K562 (cell line): ENCODE measurements at regions not wholly inside any gene's neighbourhood (a gene's known extent, or its start where the extent isn't known, plus 50 kb on each side); places are given as distances from the start of the nearest gene placed in this dataset.

Source experiments
- ATAC-seq: fragments of 200-7000 bp; cut with Tn5 transposase; 3 replicates; pipeline ENCODE4 v1.9.1; 2020; ENCODE audit warnings: moderate library complexity
- BruUV-seq: library from RNA; stranded (reverse); fragments of 400-500 nt; replicated peaks from 2 replicates; lab custom pipeline; 2021; lab: Mats Ljungman, UMichigan
- CTCF ChIA-PET: fragments of 300-600 bp; formaldehyde crosslinking; extraction: SDS; loops from one replicate; lab custom pipeline; 2021; ENCODE audit warnings: low intra/inter-chr PET ratio; lab: Yijun Ruan, JAX
- POLR2A ChIA-PET: fragments of 300-600, 350-650 bp; sonication (Branson Sonifier 250); formaldehyde crosslinking; extraction: SDS; loops from one replicate; lab custom pipeline; 2021; ENCODE audit warnings: antibody characterized with exemption, inconsistent platforms; lab: Yijun Ruan, JAX
- DNase-seq, 4 experiments: peaks; one replicate each; pipeline versions ENCODE4 v3.0.0 to v3.0.0-alpha.2; 2011 to 2018; ENCODE audit warnings: low spot score in 3 of 4, mixed read lengths in 3 of 4; ENCODE audit errors: extremely low read depth in 1 of 4
- FAIRE-seq: peaks from 2 replicates; lab custom pipeline; 2011; peaks lifted over from hg19 to GRCh38; lab: Jason Lieb, UNC
- H2AFZ ChIP-seq: 2 replicates; pipeline ENCODE4 v1.6.0; 2011; ENCODE audit warnings: low read depth, low read length, control low read depth, inconsistent platforms
- H3K27ac ChIP-seq: fragments of 200-600 bp; 3 replicates; pipeline ENCODE4 v1.8.0; 2011; ENCODE audit warnings: low read depth, mild to moderate bottlenecking, control low read depth, inconsistent platforms, low read length, moderate library complexity, mixed read lengths; ENCODE audit errors: extremely low read depth
- H3K27me3 ChIP-seq, 2 experiments: fragments of 300-600 bp in 1 of 2; 2 replicates in 1 of 2; 3 replicates in 1 of 2; pipeline versions ENCODE4 v1.6.0 to v1.8.0; 2011; ENCODE audit warnings: inconsistent platforms in 2 of 2, low read length in 2 of 2, mild to moderate bottlenecking in 1 of 2, mixed read lengths in 1 of 2, moderate library complexity in 1 of 2; ENCODE audit not compliant: control insufficient read depth in 2 of 2, insufficient read depth in 2 of 2
- H3K36me3 ChIP-seq: fragments of 300-600 bp; 3 replicates; pipeline ENCODE4 v1.8.0; 2011; ENCODE audit warnings: mild to moderate bottlenecking, low read length, inconsistent platforms; ENCODE audit not compliant: control insufficient read depth, insufficient read depth
- H3K4me1 ChIP-seq, 2 experiments: fragments of 200-600 bp in 1 of 2; replicated peaks in 1 of 2; 2 replicates in 1 of 2; 3 replicates in 1 of 2; pipeline versions ENCODE4 v1.5.1 to v1.8.0; 2011; ENCODE audit warnings: inconsistent platforms in 2 of 2, low read length in 2 of 2, mild to moderate bottlenecking in 1 of 2, mixed read lengths in 1 of 2, moderate library complexity in 1 of 2; ENCODE audit not compliant: control insufficient read depth in 2 of 2, insufficient read depth in 2 of 2
- H3K4me2 ChIP-seq: 2 replicates; pipeline ENCODE4 v1.6.1; 2011; ENCODE audit warnings: low read length, control low read depth, inconsistent platforms, mixed read lengths; ENCODE audit not compliant: insufficient read depth
- H3K4me3 ChIP-seq: fragments of 200-600 bp; sonication (generic), shearing (Covaris generic); 2 replicates; pipeline ENCODE4 v1.5.1; 2016; ENCODE audit warnings: control low read depth, inconsistent platforms
- H3K79me2 ChIP-seq: fragments of 200-600 bp; 3 replicates; pipeline ENCODE4 v1.8.0; 2011; ENCODE audit warnings: low read length, inconsistent platforms; ENCODE audit not compliant: control insufficient read depth, insufficient read depth
- H3K9ac ChIP-seq, 2 experiments: 2 replicates each; pipeline versions ENCODE4 v1.6.0 to v1.6.1; 2011; ENCODE audit warnings: low read depth in 2 of 2, low read length in 2 of 2, control low read depth in 1 of 2, inconsistent platforms in 1 of 2, mild to moderate bottlenecking in 1 of 2, mixed read lengths in 1 of 2; ENCODE audit not compliant: insufficient read depth in 1 of 2
- H3K9me1 ChIP-seq: one replicate; pipeline ENCODE4 v1.6.0; 2011; ENCODE audit warnings: inconsistent platforms, mild to moderate bottlenecking, low read length, moderate library complexity; ENCODE audit not compliant: control insufficient read depth, insufficient read depth
- H3K9me3 ChIP-seq: replicated peaks from 2 replicates; pipeline ENCODE4 v1.5.1; 2011; ENCODE audit warnings: low read depth, low read length, inconsistent platforms; ENCODE audit not compliant: control insufficient read depth, insufficient read depth
- H4K20me1 ChIP-seq: replicated peaks from 2 replicates; pipeline ENCODE4 v1.6.1; 2011; ENCODE audit warnings: low read length, inconsistent platforms, mixed read lengths; ENCODE audit not compliant: control insufficient read depth, insufficient read depth
- BMI1 ChIP-seq: fragments of 150-350 bp; IDR thresholded peaks from 2 replicates; pipeline ENCODE4 v1.6.1; 2014; ENCODE audit warnings: low read length
- HMG20A ChIP-seq: fragments of 450-650 bp; formaldehyde crosslinking; conservative IDR thresholded peaks from 2 replicates; pipeline ENCODE4 v1.4.0; 2020; ENCODE audit warnings: mild to moderate bottlenecking, mixed read lengths
- L3MBTL2 ChIP-seq: fragments of 450-650 bp; IDR thresholded peaks from 2 replicates; pipeline ENCODE4 v1.6.1; 2016; ENCODE audit warnings: mild to moderate bottlenecking, moderate library complexity
- NCOA6 ChIP-seq: fragments of 450-650 bp; IDR thresholded peaks from 2 replicates; pipeline ENCODE4 v1.6.1; 2017; ENCODE audit warnings: mild to moderate bottlenecking
- NR2C2 ChIP-seq, 2 experiments: fragments of 200-800 bp in 1 of 2; sonication (Bioruptor generic) in 1 of 2; sonication (generic) in 1 of 2; formaldehyde crosslinking in 1 of 2; IDR thresholded peaks; 2 replicates each; pipeline versions ENCODE4 v1.6.1 to v1.8.0; 2016 to 2022; ENCODE audit warnings: mild to moderate bottlenecking in 1 of 2, missing compliant biosample characterization in 1 of 2, missing genetic modification characterization in 1 of 2, missing genetic modification reagents in 1 of 2
- RNF2 ChIP-seq: sonication (generic); IDR thresholded peaks from 2 replicates; pipeline ENCODE4 v1.6.1; 2016
- SPI1 ChIP-seq: IDR thresholded peaks from 2 replicates; pipeline ENCODE4 v1.6.1; 2011; ENCODE audit warnings: low read depth, low read length, control low read depth, borderline replicate concordance
- SRSF7 ChIP-seq: fragments of 200-400 bp; formaldehyde crosslinking; optimal IDR thresholded peaks from 2 replicates; pipeline ENCODE3; 2017; ENCODE audit warnings: mild to moderate bottlenecking, low read depth, low read length
- THRB ChIP-seq: fragments of 450-650 bp; formaldehyde crosslinking; conservative IDR thresholded peaks from 2 replicates; pipeline ENCODE4 v1.4.0; 2022; ENCODE audit warnings: mild to moderate bottlenecking, missing genetic modification characterization
- USF2 ChIP-seq: sonication (generic); formaldehyde crosslinking; IDR thresholded peaks from 2 replicates; pipeline ENCODE4 v1.5.0; 2020; ENCODE audit warnings: missing genetic modification reagents
- ZBTB17 ChIP-seq: fragments of 450-650 bp; formaldehyde crosslinking; IDR thresholded peaks from 2 replicates; pipeline ENCODE4 v1.4.0; 2020; ENCODE audit warnings: mild to moderate bottlenecking
- ZNF24 ChIP-seq: fragments of 450-650 bp; IDR thresholded peaks from 2 replicates; pipeline ENCODE4 v1.6.1; 2016
- ZNF639 ChIP-seq, 2 experiments: fragments of 200-800 bp in 1 of 2; sonication (Bioruptor generic) in 1 of 2; sonication (generic) in 1 of 2; formaldehyde crosslinking in 1 of 2; IDR thresholded peaks in 1 of 2; conservative IDR thresholded peaks in 1 of 2; 2 replicates each; pipeline versions ENCODE4 v1.5.0 to v1.6.1; 2016 to 2020; ENCODE audit warnings: missing compliant biosample characterization in 1 of 2, missing genetic modification characterization in 1 of 2, missing genetic modification reagents in 1 of 2
- WGBS: fragments of 100-300 bp; shearing (Covaris generic); methylation state at CpG from one replicate; pipeline ENCODE4 v1.1.6; 2016; ENCODE audit warnings: low coverage, mixed read lengths; ENCODE audit not compliant: insufficient coverage; ENCODE audit errors: missing lambda C conversion rate; 5-methylcytosine and 5-hydroxymethylcytosine counted together
- in situ Hi-C: fragments of 300-500 bp; cut with MboI; formaldehyde crosslinking; loops from 4 replicates; pipeline ENCODE4 v1.15.0; 2018; ENCODE audit warnings: inconsistent platforms, mixed read lengths
- intact Hi-C: fragments of 100-400 bp; cut with micrococcal nuclease; formaldehyde crosslinking; loops from 2 replicates; pipeline ENCODE4 v1.14.2; 2022

GRCh38 chr10:83988435-83988834, 150.9 kb upstream of the GHITM start:
- FAIRE-seq: no peak
- no peaks in the 10 kb centered on the region for H3K27me3 ChIP-seq
- CTCF ChIA-PET: no interaction called here

GRCh38 chr10:83990126-83990525, 149.2 kb upstream of the GHITM start:
- H4K20me1 ChIP-seq: no peaks in the 10 kb centered on the region
- H3K4me2 ChIP-seq: no peak overlapping the region
- H3K9me1 ChIP-seq: no peaks in the 10 kb centered on the region
- ATAC-seq (no peak), DNase-seq (no peak), FAIRE-seq (peak; percentile 52)
- H3K27ac ChIP-seq: no peak overlapping the region
- WGBS: 0% methylated on average over 3 of the region's 3 CpGs
- ChIA-PET POLR2A (interaction anchor here (1.1 kb wide), 1 partner anchor 12 kb away, joined by 4 read pairs; no protein-coding TSS in a partner anchor), CTCF (no interaction called here)
- in situ Hi-C loops (no loop called here), intact Hi-C loops (no loop called here)
- no peaks in the 10 kb centered on the region; a peak in 1 of 5 replicates for H3K4me1 ChIP-seq
- no peak overlapping the region for H3K4me3 ChIP-seq
- TF ChIP-seq NR2C2 (CRISPR knock-in tag; IDR thresholded peaks at IDR 0.05): no peak
- TF ChIP-seq NR2C2 (tag; IDR thresholded peaks at IDR 0.05): peak; percentile 19; the same call in 1 of the 2 replicates
- TF ChIP-seq BMI1: no peak
- 0 out of 2 replicates have a peak, but pooled peaks have one; percentile 43 for TF ChIP-seq L3MBTL2
- TF ChIP-seq ZBTB17: 0 out of 2 replicates have a peak, but pooled peaks have one; percentile 10
- no peak for TF ChIP-seq NCOA6
- 0 out of 4 replicates have a peak, but pooled peaks of 1 of the 2 experiments have one; percentile 35 for TF ChIP-seq ZNF639 (CRISPR knock-in tag; conservative IDR thresholded peaks at IDR 0.05 in 1 of 2, IDR thresholded peaks at IDR 0.05 in 1 of 2)
- no peak for TF ChIP-seq ZNF24
- peak; percentile 72; the same call in 1 of the 2 replicates for TF ChIP-seq SPI1
- 0 out of 2 replicates have a peak, but pooled peaks have one; percentile 15 for TF ChIP-seq USF2
- H3K27me3 ChIP-seq: no peaks in the 10 kb centered on the region
- H2AFZ ChIP-seq: no peak overlapping the region
- H3K36me3 ChIP-seq: no peaks in the 10 kb centered on the region
- H3K9ac ChIP-seq: no peak overlapping the region
- no TSS peak for BruUV-seq
- no peaks in the 10 kb centered on the region for H3K9me3 ChIP-seq
- no peaks in the 10 kb centered on the region for H3K79me2 ChIP-seq

More at GRCh38 chr10:83988435-83988834, 150.9 kb upstream of the GHITM start:
- intact Hi-C loops (no loop called here), in situ Hi-C loops (no loop called here)
- DNase-seq (no peak), ATAC-seq (no peak)
- TF ChIP-seq RNF2 (no peak), SRSF7 (no peak), THRB (no peak), HMG20A (CRISPR knock-in tag) (no peak)
- BruUV-seq: no TSS peak
- no peaks in the 10 kb centered on the region for H3K36me3 ChIP-seq
- H3K9ac ChIP-seq: no peak overlapping the region
- no peaks in the 10 kb centered on the region for H4K20me1 ChIP-seq
- H3K27ac ChIP-seq: no peak overlapping the region
- POLR2A ChIA-PET: no interaction called here
- H3K9me3 ChIP-seq: no peaks in the 10 kb centered on the region
- WGBS: 0% methylated on average over 1 of the region's 1 CpG
- H3K79me2 ChIP-seq: no peaks in the 10 kb centered on the region
- H2AFZ ChIP-seq: no peak overlapping the region
- no peaks in the 10 kb centered on the region for H3K9me1 ChIP-seq
- H3K4me3 ChIP-seq: no peak overlapping the region
- peaks cover 0 to 10% of the 10 kb centered on the region in 2 experiments; a peak in 4 of 5 replicates for H3K4me1 ChIP-seq
- no peak overlapping the region for H3K4me2 ChIP-seq
